Activated CD4-positive, alpha-beta T cell treated with anti-CD3 and anti-CD28 coated beads for 48 hours (primary cell): ENCODE measurements at regions not wholly inside any gene's neighbourhood (a gene's known extent, or its start where the extent isn't known, plus 50 kb on each side); places are given as distances from the start of the nearest gene placed in this dataset.

ENCODE experiments used
- DNase-seq: peaks from one replicate; pipeline ENCODE4 v3.0.0-alpha.2; 2020

DNA sequence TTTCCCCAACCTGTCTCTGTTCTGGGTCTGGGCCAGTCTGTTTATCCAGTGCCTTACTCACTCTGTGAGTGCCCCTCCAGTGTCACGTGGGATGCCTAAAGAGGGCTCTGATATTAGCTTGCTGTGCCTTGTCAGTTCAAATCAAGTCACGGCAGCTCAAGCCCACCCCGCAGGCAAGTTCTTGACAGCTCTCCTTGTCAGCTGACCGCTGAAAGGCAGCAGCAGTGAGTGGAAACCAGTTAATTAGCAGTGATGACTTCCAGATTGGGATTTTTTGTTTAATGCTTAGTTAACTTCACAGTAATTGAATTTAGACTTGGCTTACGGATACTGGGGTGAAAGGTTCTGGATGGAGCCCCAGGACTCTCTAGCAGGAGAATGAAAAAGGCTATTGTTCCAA, 210.1 kb downstream of the PSAT1 start:
- no peak for DNase-seq

DNA sequence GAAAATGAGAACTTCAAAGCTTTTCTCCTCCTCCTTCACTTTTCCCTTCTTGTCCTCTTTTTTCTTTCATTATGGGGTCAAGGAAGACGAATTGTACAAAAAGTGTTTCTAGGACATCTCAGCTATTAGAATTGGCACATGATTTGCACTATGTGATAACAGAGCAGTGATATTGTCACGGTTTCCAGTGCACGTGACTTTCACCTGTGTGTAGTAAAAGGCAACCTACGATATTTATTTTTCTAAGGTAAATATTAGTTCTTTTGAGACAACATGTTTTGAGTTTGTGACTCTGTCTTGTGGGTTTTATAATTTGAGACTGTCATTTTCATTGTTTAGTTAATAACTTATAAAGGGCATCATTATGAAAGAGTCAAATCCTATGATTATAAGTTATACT, 213.1 kb downstream of the PSAT1 start:
- DNase-seq: no peak

- DNase-seq: no peak
Observed at GRCh38 chr9:78515108-78515507, 218.2 kb downstream of the PSAT1 start.

DNA sequence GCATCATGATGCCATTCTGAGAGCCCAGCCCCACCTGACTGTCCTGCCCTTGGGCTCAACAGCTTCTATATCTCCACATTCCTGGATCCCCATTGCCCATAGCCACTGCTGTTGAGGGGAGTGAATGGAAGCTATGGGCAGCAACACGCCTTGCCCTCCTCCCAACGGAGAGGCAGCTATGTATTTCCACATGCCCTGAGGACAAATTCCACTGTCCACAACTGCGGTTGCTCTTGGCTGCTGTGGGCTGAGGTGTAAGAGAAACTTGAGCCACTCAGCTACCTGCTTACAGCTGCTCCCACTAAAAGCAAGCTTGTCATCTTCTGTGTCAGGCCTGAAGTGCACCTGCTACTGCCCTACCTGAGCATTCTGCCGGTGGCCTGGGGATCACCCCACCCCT, 222.9 kb downstream of the PSAT1 start:
- no peak for DNase-seq

- no peak for DNase-seq
Observed at GRCh38 chr9:78521680-78522079, 224.8 kb downstream of the PSAT1 start.

GRCh38 chr9:78525986-78526560, 229.1 kb downstream of the PSAT1 start:
- no peak for DNase-seq

DNA sequence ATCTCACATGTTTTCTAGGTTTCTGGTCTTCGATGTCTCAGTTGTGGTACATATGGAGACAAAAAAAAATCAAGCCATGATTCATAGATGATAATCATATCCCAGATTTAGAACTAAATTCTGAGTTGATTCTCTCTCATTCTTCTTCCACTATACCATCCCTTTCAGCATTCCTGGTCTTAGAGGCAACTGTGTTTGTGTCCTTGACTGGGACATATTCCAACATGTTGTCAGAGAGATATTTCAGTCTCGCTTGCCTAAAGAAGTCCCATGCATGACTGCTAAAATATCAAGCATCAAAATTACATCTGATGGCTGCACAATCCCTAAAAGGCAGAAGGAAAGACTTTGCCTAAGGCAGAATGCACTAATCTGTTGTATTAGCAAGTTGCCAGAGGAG, 236.6 kb downstream of the PSAT1 start:
- no peak for DNase-seq

- DNase-seq: no peak
Observed at GRCh38 chr9:78539188-78539587, 242.3 kb downstream of the PSAT1 start.

GRCh38 chr9:78539904-78540303, 243.0 kb downstream of the PSAT1 start:
- no peak for DNase-seq

- DNase-seq: no peak
Observed at GRCh38 chr9:78541868-78542443, 245.0 kb downstream of the PSAT1 start.

- DNase-seq: no peak
Observed at GRCh38 chr9:78542491-78543181, 245.7 kb downstream of the PSAT1 start.

DNA sequence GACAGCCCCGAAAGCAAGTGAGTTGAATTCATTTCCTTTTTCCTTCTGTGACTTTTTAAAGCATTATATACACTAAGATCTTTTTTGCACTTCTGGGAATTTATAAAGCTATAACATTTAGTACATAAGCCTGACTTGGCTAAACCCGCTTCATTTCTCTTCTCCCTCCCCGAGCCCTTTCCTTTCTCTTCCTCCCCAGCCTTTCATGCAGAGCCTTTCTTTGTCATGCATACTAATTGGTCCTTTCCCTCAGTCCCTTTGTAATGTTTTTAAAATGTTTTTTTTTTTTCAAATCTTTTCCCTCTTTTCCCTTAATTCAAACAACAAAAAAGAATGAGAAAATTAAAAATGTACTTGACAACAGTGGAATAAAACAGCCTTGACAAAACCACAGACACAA, 246.4 kb downstream of the PSAT1 start:
- DNase-seq: no peak

DNA sequence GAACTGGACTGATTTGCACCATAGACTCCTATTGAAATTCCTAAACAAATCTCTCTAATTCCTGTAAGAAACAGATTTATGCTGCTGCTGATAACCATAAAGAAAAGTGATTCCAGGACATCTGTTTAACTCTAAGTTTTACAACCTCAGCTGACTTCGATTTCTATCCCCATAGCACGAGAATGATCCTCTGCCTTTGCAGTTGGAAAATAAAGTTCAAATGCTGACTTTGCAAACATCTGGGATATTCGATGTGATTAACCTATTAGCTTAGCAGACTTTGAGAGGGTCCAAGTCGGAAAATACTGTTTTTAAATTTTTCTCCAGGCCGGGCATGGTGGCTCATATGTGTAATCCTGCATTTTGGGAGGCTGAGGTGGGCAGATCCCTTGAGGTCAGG, 247.3 kb downstream of the PSAT1 start:
- DNase-seq: no peak

GRCh38 chr9:78547831-78548230, 250.9 kb downstream of the PSAT1 start:
- DNase-seq: no peak

DNA sequence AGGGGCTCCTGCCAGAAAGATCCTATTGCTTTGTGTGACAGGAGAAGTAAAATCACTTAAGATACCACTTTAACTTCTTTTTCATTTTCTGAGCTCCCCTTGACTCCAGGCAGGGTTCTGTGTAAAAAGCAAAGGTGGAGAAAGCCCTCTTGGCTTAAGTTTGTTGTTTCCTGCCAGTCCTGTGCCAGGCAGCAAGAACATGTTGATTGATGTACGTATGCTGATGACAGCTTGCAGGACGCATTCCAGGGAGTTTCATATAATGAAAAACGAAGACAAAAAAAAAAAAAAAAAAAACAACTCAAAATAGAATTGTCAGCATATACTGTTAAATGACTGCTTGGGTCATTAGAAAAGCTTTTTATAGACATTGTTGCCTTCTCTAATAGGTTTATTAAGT, 251.7 kb downstream of the PSAT1 start:
- DNase-seq: no peak

DNA sequence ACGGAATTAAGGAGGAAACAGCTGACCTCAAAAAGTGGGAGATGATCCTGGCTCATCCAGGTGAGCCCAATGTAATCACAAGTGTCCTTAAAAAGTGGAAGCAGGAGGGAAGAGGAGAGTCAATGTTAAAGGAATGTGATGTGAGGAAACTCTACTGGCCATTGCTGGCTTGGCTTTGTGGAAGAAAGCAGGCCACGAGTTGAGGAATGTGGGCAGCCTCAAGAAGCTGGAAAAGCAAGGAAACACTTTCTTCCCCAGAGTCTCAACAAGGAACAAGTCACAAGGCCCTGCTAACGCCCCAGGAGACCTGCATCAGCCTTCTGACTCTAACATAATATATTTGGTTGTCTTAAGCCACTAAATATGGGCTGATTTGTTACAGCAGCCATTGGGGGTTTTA, 252.8 kb downstream of the PSAT1 start:
- DNase-seq: no peak

DNA sequence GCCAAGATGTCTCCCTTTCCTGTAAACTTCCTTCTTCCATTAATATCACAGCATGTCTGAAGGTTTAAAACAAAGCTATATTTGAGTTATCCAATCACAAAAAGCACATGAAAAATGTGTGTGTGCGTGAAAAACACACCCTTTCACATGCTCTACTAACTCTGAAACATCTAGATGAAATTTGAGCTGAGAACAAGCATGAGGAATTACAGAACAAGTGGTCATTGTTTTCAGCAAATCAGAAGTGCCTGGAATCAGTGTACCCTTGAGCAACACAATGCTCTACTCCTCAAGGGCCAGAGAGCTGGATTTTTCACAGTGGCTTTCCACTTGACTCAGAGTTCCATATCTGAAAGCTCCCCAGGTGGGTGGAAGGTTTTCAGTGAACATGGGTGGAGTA, 255.9 kb downstream of the PSAT1 start:
- DNase-seq: no peak

DNA sequence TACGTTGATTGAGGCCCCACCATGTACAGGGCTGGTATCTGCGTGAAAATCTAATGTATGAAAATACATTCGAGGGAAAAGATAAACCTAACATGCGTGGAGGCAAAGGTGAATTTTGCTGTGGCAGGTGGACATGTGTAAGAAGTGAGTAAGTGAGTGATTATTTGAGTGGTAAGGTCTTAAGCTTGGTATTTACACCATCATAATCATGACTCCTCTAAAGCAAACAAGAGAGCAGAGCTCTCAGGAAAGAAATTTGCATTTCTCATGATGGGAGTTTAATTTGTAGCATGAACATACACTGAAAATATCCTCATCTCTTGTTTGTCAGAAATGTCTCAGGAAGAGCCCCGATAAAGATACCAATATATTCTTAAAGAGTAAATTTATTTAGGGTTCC, 260.6 kb downstream of the PSAT1 start:
- no peak for DNase-seq

DNA sequence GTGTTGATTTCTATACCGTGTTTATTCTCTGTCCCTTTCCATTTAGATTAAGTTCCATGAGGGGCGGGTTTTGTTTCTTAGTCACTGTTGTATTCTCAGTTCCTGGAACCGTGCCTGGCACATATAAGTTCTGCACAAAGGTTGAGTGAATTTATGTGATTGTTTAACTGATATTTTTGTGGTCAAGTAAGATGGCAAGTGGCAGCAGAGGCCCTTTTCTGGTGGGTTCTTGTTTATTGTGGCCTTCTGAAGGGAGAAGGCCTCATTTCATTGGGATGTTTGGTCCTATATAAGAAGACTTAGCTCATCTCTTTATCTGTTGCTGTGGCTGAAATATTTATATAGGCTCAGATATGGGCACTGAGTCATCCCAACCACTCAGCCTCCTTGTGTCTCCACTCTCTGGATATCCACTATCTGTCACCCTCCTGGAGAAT, 262.5 kb downstream of the PSAT1 start:
- no peak for DNase-seq

GRCh38 chr9:78562021-78562420, 265.1 kb downstream of the PSAT1 start:
- DNase-seq: no peak

- no peak for DNase-seq
Observed at GRCh38 chr9:78563269-78563668, 266.3 kb downstream of the PSAT1 start.

GRCh38 chr9:78565481-78565880, 268.6 kb downstream of the PSAT1 start:
- no peak for DNase-seq

DNA sequence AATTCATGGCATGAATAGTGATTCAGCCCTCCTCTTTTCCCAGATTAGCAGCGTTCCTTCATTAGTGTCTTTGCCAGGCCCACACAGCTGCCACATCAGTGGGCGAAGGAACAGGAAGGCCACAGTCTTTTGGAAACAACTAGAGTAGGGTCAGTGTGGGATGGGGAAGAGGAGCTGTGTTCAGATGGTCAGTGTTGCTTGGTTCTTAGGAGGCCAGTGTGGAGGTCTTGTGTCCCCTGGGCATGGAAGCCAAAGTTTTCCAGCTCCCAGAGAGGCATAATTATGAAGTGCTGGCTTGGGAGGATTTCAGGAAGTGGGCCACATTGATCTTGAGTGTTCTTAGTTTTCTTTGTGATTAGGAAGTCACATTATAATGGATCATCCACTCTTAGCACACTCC, 269.6 kb downstream of the PSAT1 start:
- no peak for DNase-seq

DNA sequence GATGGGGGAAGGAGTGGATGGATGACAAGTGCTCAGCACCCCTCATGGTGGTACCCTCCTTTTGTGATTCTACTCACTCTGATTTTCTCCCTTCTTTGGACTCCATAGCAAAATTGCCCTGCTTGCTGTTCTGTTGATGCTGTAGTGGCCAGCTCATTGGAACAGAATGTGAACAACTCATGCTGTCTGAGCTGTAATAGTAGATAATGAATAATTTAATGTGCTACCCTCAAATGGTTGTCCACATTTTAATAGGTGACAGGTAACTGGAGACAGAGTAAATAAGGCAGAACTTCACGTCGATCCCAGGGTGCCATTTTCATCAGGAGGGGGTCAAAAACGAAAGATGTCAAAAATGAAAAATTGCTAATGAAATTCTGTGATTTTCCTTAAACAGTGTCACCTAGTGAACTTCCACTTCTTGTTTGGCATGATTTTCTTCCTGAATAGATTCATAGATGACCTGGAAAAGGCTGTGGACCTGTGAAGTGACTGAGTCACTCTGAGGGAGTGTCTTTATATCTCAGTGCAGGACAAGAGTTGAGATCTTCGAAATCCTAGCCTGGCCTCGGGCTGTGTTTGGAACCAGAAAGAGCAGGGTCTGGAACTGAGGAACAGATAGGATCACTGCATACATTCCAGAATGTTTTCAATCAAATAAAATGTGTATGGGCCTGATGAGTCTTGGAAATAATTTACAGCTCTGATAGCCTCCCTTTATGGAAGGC, 270.2 kb downstream of the PSAT1 start:
- DNase-seq: no peak
